GM18909 (cell line): ENCODE measurements at regions not wholly inside any gene's neighbourhood (a gene's known extent, or its start where the extent isn't known, plus 50 kb on each side); places are given as distances from the start of the nearest gene placed in this dataset.
"Not testable (repeated sequence)": the region's sequence is repeated elsewhere in the genome, so short reads cannot be mapped to it uniquely, and the experiment has no call there.

Experiments used
- ATAC-seq: cut with Tn5 transposase; IDR thresholded peaks from one replicate; pipeline ENCODE4 v1.9.1; 2021; ENCODE audit warnings: mild to moderate bottlenecking; ENCODE audit not compliant: unreplicated experiment, poor library complexity

- not testable (repeated sequence) for ATAC-seq
These were observed 144.0 kb upstream of the ZNF608 start for GRCh38 chr5:124890442-124890841.

GRCh38 chr5:124891179-124891578 is 144.7 kb upstream of the ZNF608 start:
- no peak for ATAC-seq

- ATAC-seq = no peak
These were observed 145.9 kb upstream of the ZNF608 start for GRCh38 chr5:124892185-124892848.

- no peak for ATAC-seq
These were observed 148.1 kb upstream of the ZNF608 start for GRCh38 chr5:124894541-124894940.

GRCh38 chr5:124895236-124895635 is 148.8 kb upstream of the ZNF608 start:
- no peak for ATAC-seq

GRCh38 chr5:124901081-124901480 is 154.6 kb upstream of the ZNF608 start:
- ATAC-seq = no peak

- ATAC-seq = peak; percentile 99
These were observed 155.8 kb upstream of the ZNF608 start for GRCh38 chr5:124902097-124902821.

- ATAC-seq = no peak
These were observed 159.1 kb upstream of the ZNF608 start for GRCh38 chr5:124905256-124906130.

- ATAC-seq = no peak
These were observed 160.1 kb upstream of the ZNF608 start for GRCh38 chr5:124906339-124907097.

GRCh38 chr5:124907098-124907644 is 160.7 kb upstream of the ZNF608 start:
- no peak for ATAC-seq

- peak; percentile 80 for ATAC-seq
These were observed 162.4 kb upstream of the ZNF608 start for GRCh38 chr5:124908581-124909451.

- no peak for ATAC-seq
These were observed 163.3 kb upstream of the ZNF608 start for GRCh38 chr5:124909734-124910133.

GRCh38 chr5:124910354-124911016 is 164.0 kb upstream of the ZNF608 start:
- no peak for ATAC-seq

GRCh38 chr5:124912638-124913328 is 166.3 kb upstream of the ZNF608 start:
- ATAC-seq = no peak

- ATAC-seq = no peak
These were observed 166.9 kb upstream of the ZNF608 start for GRCh38 chr5:124913329-124913653.

- not testable (repeated sequence) for ATAC-seq
These were observed 169.9 kb upstream of the ZNF608 start for GRCh38 chr5:124916313-124916712.

- no peak for ATAC-seq
These were observed 172.2 kb upstream of the ZNF608 start for GRCh38 chr5:124918618-124919017.

GRCh38 chr5:124919076-124919475 is 172.6 kb upstream of the ZNF608 start:
- ATAC-seq = no peak
